GM19023 (cell line): ENCODE measurements at regions not wholly inside any gene's neighbourhood (a gene's known extent, or its start where the extent isn't known, plus 50 kb on each side); places are given as distances from the start of the nearest gene placed in this dataset.
"Not testable (repeated sequence)": the region's sequence is repeated elsewhere in the genome, so short reads cannot be mapped to it uniquely, and the experiment has no call there.

Experiments used
- ATAC-seq: cut with Tn5 transposase; IDR thresholded peaks from one replicate; pipeline ENCODE4 v1.9.1; 2021; ENCODE audit warnings: mild to moderate bottlenecking, moderate library complexity; ENCODE audit not compliant: unreplicated experiment

DNA sequence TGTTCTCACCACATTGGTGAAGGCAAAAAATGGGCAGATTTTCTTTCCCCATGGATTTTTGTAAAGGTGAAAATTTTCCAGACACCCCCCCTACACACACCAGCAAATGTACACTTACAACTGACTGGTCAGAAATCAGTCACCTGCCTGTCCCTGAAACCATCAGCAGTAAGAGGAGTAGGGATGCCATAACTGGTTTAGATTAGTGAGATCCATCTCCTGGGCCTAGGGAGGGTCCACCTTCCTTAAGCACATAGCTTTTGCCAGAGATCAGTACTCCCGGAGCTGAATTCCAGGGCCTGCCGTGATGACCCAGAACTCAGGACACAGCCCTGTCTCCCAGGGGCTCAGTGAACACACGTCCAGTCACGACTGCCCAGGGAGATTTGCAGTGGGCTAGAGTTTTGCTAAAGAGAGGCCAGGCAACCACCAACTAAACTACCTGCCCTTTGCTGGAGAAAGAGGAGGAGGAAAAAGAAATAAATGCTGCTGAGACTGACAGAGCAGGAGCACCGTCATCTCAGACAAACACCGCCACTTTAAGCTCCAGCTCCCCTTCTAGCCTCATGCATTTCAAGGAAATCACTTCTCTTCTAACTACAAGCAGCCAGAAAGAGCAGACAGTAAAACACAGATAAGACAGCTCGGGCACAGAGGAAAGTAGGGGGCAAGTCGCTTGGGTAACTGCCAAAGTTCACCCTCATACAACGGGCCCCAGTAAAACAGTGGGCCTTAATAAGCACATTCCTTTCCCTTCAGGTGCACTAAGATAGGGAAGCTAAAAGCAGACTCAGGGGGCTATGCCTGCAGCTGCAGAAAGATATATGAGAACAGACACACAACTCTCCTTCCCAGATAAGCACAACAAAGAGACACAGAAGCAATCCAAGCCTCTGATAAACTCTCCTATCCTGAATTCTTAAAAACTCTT lies 82.6 kb upstream of the SPTLC3 start:
- ATAC-seq, result no peak

DNA sequence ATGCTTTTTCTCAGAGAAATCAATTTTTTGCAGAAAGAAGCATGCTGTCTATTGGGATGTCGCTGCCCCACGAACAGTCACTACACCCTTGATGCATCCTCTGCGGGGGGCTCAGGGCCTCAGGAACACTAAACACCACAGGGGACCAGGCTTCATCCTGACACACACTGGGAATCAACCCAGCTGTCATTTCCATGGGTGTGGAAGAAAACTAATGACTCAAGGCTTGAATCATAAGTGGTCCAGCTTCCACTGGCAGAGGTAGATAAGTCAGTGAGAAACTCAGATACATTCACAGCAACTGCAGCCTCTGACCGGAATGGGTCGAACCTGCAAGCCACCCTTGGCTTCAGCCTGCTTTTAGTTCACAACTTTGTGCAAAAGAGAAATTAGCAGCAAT lies 81.3 kb upstream of the SPTLC3 start:
- ATAC-seq, result no peak

DNA sequence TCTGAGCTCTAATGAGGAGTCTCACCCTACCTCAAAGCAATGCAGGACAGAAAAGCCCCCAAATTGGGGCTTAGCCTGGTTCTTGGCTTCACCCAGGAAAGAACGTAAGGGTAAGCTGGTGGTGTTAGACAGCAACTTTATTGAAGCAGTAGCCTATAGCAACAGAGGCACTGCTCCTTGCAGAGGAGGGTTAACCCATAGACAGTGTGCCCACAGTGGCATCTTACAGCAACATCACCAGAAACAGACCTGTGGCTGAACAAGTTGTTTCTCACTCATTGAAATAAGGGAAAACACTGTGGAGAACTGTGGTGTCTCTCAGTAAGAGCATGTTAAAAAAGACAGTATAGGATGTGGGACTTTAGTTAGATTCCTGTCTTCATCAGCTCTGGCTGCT lies 80.4 kb upstream of the SPTLC3 start:
- ATAC-seq, result no peak

DNA sequence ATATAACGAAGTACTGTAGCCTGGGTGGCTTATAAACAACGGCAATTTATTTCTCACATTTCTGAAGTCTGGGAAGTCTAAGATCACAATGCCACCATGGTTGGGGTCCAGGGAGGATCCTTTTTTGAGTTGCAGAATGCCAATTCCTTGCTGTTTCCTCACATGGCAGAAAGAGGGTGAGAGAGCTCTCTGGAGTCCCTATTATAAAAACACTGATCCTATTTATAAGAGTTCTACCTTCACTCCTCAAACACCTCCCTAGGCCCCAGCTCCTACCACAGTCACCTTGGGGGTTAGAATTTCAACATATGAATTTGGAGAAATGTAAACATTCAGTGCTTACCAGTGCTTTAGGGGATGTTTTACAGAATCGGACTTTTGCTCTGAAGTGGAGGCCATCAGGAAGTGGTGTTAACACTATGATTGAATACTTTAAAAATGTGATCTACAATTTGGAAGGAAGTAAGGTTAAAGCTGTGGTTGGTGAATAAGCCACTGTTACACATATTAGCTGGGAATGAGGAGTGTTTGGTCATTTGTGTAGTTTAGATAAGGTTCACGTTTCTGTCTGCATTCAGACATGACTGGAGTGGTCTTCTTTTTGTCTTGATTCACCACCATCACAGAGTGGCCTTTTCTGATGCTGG lies 79.9 kb upstream of the SPTLC3 start:
- no peak for ATAC-seq

DNA sequence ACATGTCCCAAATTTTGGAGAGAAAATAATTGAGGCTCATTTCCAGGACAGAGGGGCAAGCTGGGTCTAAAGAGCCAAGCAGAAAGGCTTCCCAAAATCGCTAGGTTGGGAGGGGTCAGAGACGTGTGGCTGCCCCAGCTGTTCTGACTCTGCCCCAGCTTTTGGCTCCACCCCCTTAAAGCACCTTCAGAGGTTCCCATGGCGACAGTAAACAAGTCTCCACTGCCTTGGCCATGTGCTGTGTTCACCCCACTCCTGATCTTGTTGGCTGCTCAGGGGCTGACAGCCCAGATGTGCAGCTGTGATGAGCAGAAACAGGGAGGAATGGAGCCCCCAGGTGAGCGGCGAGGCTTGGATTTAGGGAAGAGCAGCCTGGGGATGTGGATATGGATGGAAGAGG lies 72.8 kb upstream of the SPTLC3 start:
- no peak for ATAC-seq

DNA sequence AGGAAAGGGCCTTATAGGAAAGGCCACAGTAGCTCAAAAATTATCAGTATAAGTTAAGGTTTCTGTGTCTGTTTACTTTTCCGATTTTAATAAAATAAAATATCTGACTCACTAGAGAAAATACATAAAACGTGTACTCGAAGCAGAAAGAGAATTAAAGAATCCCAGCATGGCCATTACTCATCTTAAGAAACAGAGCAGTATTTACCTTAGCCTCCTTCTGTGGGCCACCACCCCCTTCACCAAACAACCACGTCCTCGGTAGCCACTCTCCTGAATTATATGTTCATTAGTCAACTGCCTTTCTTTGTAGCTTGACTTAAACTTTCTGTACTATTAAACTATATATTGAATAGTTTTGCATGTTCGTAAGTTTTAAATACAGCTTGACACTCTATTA lies 72.2 kb upstream of the SPTLC3 start:
- ATAC-seq, result no peak

DNA sequence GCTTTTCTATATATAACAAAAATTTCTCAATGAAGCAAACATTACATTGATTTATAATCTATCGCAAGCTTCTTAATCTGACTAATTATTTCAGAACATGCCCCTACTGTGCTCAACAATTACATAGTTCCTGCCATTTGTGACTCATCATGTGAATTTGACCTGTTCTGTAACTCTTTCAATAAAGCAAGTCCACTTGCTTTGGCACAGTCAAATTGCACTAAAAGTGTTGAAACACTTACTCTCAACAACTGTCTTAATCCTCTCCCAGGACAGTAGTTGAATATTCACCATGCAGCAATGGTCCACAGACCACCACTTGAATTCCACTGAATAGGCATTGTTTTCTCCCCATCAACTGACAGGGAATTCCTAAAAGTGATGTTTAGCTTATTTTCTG lies 67.7 kb upstream of the SPTLC3 start:
- no peak for ATAC-seq

DNA sequence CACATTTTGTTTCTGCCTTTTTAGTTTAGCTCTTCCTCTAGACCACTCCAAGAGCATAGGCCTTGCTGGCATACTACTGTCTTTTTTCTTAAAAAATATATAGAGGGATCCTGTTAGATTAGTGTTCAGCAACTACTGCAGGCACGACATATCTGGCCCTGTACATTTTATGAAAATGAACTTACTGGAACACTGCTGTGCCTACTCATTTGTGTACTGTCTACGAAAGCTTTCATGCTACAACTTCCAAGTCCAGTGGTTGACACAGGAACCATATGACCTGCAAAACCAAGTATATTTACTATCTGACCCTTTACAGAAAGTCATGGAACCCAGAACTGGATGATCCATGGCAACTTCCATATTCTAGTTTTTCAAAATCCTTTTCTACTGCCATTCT lies 66.6 kb upstream of the SPTLC3 start:
- ATAC-seq, result no peak

DNA sequence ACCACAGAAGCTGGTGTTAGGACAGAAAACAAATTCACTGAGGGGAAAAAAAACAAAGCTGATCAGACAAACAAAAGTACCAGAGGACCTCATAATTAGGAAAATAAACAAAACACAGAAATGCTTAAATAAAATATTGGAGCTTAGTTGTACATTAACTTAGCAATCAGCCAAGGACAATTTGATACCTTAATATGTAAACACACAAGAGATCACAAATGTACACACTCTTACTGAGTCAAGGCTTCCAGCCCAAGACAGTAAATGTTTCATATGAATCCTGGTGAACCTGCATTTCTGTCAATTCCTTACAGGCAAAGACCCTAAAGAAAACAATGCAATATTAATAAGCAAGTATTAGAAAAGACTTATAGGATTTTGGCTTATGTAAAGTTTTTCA lies 62.0 kb upstream of the SPTLC3 start:
- ATAC-seq, result no peak

DNA sequence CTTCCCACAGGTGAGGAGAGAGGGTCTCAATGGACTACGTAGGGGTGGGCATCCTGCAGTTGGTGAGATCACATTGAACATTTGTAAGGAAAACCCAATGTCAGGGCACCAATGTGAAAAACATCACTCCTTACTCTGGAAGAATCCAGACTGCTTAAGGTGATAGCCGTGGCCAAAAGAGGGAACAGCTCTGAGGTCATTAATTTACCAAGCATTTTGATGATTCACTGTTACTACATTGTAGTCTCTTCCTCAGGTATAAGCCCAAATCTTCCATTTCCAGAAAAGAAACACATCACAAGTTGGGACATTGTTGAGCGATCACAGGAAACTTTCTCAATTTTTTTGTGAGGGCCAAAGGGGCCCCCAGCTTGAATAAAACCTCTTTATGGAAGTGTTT lies 61.1 kb upstream of the SPTLC3 start:
- no peak for ATAC-seq

DNA sequence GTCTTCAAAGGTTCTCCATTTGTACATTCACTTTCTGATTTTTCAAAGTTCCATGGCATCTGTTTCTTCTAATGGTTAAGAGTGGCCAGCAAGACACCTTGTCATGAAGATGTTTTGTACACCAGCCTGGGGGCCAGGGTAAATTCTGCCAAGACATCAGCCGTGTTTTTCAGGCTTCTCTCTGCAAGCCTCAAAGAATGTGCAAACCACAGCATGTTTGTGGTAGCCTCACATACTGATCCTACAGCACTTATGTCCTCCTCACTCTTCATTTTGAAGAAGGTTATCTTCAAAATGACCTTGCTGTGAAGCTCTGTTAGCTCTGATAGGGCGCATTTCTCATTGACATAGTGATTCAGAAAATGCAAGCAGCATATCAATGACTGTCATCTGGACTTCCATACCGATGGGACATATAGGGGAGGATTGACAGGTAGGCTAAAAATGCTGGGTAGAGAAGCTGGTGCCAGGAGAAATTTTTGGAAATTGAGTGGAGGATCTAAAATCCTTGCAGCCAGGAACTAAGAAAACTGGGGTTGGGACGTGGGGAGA lies 59.3 kb upstream of the SPTLC3 start:
- no peak for ATAC-seq

DNA sequence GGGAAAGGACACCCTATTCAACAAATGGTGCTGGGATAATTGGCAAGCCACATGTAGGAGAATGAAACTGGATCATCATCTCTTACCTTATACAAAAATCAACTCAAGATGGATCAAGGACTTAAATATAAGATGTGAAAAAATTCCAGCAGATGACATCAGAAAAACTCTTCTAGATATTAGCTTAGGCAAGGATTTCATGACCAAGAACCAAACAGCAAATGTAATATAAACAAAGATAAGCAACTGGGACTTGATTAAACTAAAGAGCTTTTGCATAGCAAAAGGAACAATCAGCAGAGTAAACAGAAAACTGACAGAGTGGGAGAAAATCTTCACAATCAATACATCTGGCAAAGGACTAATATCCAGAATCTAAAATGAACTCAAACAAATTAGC lies 54.5 kb upstream of the SPTLC3 start:
- not testable (repeated sequence) for ATAC-seq

DNA sequence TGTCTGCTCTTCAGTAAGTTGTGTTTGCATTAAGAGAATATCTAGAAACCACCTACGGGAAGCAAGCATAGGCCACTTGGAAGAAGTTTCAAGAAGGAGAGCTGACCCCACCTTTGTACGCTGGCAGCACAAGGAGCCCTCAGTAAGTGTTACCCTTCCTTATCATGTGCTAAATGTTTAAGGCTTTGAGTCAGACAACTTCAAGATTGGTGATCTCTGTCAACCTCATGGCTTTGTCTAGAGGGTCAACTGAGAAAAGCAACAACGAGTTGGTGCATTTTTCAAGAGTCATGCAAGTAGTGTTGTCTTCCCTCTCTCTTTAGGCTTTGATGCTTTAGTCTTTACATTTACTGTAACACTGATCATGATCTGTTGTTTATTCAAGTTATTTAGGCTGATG lies 53.2 kb upstream of the SPTLC3 start:
- ATAC-seq, result no peak

DNA sequence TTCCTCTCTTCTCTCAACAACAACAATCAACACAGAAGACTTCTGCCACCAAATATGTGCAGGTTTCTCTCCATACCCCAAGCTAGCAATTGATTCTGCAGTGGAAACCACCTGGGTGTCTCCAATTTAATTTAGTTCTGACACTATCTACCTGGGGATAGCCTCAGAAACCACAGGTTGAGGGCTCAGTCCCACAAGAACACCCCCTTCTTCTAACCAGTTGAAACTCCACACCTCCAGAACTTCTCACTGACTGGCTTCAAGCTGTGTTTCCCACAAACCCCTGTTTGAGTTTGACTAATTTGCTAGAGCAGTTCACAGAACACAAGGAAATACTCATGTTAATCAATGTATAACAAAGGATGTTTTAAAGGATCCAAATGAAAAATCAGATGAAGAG lies 52.5 kb upstream of the SPTLC3 start:
- no peak for ATAC-seq

DNA sequence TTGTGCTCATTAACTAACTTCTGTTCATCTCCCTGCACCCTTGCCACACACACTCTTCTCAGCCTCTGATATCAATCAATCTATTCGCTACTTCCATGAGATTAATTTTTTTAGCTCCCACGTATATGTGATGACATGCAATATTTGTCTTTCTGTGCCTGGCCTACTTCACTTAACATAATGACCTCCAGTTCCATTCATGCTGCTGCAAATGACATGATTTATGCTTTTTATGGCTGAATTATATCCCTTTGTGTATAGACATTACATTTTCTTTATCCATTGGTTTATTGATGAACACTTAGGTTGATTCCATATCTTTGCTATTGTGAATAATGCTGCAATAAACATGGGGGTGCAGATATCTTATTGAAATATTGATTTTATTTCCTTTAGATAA lies 50.8 kb upstream of the SPTLC3 start:
- no peak for ATAC-seq
